ENCODE measurements at regions not wholly inside any gene's neighbourhood (a gene's known extent, or its start where the extent isn't known, plus 50 kb on each side); places are given as distances from the start of the nearest gene placed in this dataset.

- H3K36me3 ChIP-seq (ENCODE audit: control insufficient read depth, insufficient read depth, low read length) = no peaks in the 10 kb centered on the region
- no peak overlapping the region for H4K91ac ChIP-seq (ENCODE audit: insufficient read depth, low read depth, low read length)
- in situ Hi-C loops (cut with MboI; ENCODE audit: low sequenced_read_pairs) = no loop called here
- CTCF ChIA-PET = no interaction called here
- H3K27me3 ChIP-seq (ENCODE audit: control insufficient read depth, insufficient read depth, low read length) = no peaks in the 10 kb centered on the region
- no TSS peak for BruUV-seq (replicated peaks)
- H3K14ac ChIP-seq (replicated peaks; ENCODE audit: low read depth, low read length) = no peak overlapping the region
- H2AFZ ChIP-seq (replicated peaks; ENCODE audit: low read length, poor library complexity) = no peak overlapping the region
- no peaks in the 10 kb centered on the region for H4K20me1 ChIP-seq (ENCODE audit: insufficient read depth, low read length)
- no peak overlapping the region for H3K4me2 ChIP-seq (ENCODE audit: low read depth, low read length)
- no peak overlapping the region for H3K18ac ChIP-seq (ENCODE audit: low read depth, low read length)
- H4K5ac ChIP-seq (ENCODE audit: low read depth, low read length) = no peak overlapping the region
- no peak overlapping the region for H2BK20ac ChIP-seq (ENCODE audit: low read depth, low read length)
- no peak overlapping the region for H4K8ac ChIP-seq (ENCODE audit: low read depth in 2 of 2, low read length in 2 of 2)
- H3K9me3 ChIP-seq (ENCODE audit: control insufficient read depth, insufficient read depth, low read length) = peaks cover 3% of the 10 kb centered on the region
- no peak overlapping the region for H2BK5ac ChIP-seq (ENCODE audit: low read depth, low read length, poor library complexity, severe bottlenecking)
- H3K9me1 ChIP-seq (ENCODE audit: insufficient read depth, low read length) = no peaks in the 10 kb centered on the region
- no peak overlapping the region for H2BK15ac ChIP-seq (ENCODE audit: low read depth, low read length)
- no peak overlapping the region for H3K4ac ChIP-seq (ENCODE audit: low read depth, low read length)
- H3K27ac ChIP-seq (ENCODE audit: insufficient read depth, low read length) = no peak overlapping the region
- intact Hi-C loops (cut with micrococcal nuclease) = no loop called here
- H2AK9ac ChIP-seq (replicated peaks; ENCODE audit: low read depth, low read length, poor library complexity) = no peak overlapping the region
- no peak overlapping the region for H2AK5ac ChIP-seq (ENCODE audit: low read depth, low read length)
- no CpG with 5 or more reads among the region's 3 CpGs for WGBS, 2 experiments (ENCODE audit: extremely low coverage in 2 of 2, insufficient read length in 1 of 2)
- H3K56ac ChIP-seq (ENCODE audit: extremely low read depth, insufficient read depth, low read length) = no peak overlapping the region
- POLR2A ChIA-PET (ENCODE audit: unreplicated experiment) = no interaction called here
- DNase-seq (no peak), ATAC-seq (ENCODE audit: low read depth) (no peak)
- dilution Hi-C loops (cut with HindIII; ENCODE audit: low sequenced_read_pairs, unreplicated experiment) = no loop called here
- no peak overlapping the region for H3K23ac ChIP-seq (ENCODE audit: low read depth, low read length)
- TF ChIP-seq MAZ (IDR thresholded peaks at IDR 0.05; ENCODE audit: borderline replicate concordance, low read depth, low read length) (no peak), CTCF (conservative IDR thresholded peaks at IDR 0.05; ENCODE audit: low read depth, low read length) (no peak), BHLHE40 (IDR thresholded peaks at IDR 0.05; ENCODE audit: low read depth, low read length) (no peak), RFX5 (IDR thresholded peaks at IDR 0.05; ENCODE audit: low read depth, low read length) (no peak), FOS (IDR thresholded peaks at IDR 0.05; ENCODE audit: low read depth, low read length) (no peak), RAD21 (IDR thresholded peaks at IDR 0.05; ENCODE audit: low read length) (no peak), NFE2L2 (IDR thresholded peaks at IDR 0.05; ENCODE audit: low read depth, low read length) (no peak), CEBPB (IDR thresholded peaks at IDR 0.05; ENCODE audit: low read depth, low read length) (no peak), MXI1 (IDR thresholded peaks at IDR 0.05; ENCODE audit: borderline replicate concordance, low read depth, low read length) (no peak)
- H3K79me1 ChIP-seq (ENCODE audit: low read depth in 1 of 2, low read length in 2 of 2) = no peaks in the 10 kb centered on the region
- no peak overlapping the region for H3K9ac ChIP-seq (ENCODE audit: low read depth, low read length)
- H3K4me1 ChIP-seq (ENCODE audit: control insufficient read depth, insufficient read depth, low read length) = no peaks in the 10 kb centered on the region
- H2BK120ac ChIP-seq (ENCODE audit: low read depth, low read length) = no peak overlapping the region
- H3K4me3 ChIP-seq (ENCODE audit: insufficient read depth, low read depth, low read length) = no peak overlapping the region
Observed at GRCh38 chr3:181888234-181888633, 176.5 kb downstream of the SOX2 start.
